ENCODE measurements at regions not wholly inside any gene's neighbourhood (a gene's known extent, or its start where the extent isn't known, plus 50 kb on each side); places are given as distances from the start of the nearest gene placed in this dataset.
A peak's percentile ranks its signal among the peaks of the same experiment; 100 is the strongest.

DNA sequence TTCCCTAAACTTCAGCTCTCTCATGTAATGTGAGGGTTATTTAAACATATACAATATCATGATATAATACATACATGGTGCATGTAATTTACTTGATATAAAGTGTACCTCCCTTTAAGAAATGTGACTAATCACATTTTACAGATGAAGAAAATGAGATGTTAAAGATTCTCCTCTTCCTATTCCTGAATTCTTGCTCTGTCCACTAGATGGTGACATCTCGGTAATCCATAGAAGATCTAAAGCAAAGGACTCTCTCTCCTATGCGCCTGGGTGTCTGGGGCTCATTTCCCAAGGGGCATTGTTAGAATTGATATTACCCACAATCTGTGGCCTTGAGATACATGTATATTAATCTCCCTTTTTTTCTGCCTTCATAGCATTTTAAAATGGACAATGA lies 804.9 kb downstream of the RAB28 start:
- TF ChIP-seq EZH2 (optimal IDR thresholded peaks at IDR 0.05; ENCODE audit: low read depth, low read length): no peak
- TF ChIP-seq, protein P1, sequence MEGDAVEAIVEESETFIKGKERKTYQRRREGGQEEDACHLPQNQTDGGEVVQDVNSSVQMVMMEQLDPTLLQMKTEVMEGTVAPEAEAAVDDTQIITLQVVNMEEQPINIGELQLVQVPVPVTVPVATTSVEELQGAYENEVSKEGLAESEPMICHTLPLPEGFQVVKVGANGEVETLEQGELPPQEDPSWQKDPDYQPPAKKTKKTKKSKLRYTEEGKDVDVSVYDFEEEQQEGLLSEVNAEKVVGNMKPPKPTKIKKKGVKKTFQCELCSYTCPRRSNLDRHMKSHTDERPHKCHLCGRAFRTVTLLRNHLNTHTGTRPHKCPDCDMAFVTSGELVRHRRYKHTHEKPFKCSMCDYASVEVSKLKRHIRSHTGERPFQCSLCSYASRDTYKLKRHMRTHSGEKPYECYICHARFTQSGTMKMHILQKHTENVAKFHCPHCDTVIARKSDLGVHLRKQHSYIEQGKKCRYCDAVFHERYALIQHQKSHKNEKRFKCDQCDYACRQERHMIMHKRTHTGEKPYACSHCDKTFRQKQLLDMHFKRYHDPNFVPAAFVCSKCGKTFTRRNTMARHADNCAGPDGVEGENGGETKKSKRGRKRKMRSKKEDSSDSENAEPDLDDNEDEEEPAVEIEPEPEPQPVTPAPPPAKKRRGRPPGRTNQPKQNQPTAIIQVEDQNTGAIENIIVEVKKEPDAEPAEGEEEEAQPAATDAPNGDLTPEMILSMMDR (IDR thresholded peaks at IDR 0.05; ENCODE audit: low read length): peak; percentile 59
